GM12874 (cell line): ENCODE measurements at regions not wholly inside any gene's neighbourhood (a gene's known extent, or its start where the extent isn't known, plus 50 kb on each side); places are given as distances from the start of the nearest gene placed in this dataset.

Source experiments
- CTCF ChIP-seq: IDR thresholded peaks from 2 replicates; pipeline ENCODE4 v1.5.1; 2011; ENCODE audit warnings: low read depth, mild to moderate bottlenecking, control low read depth, low read length, moderate library complexity; ENCODE audit not compliant: insufficient read depth

GRCh38 chr11:119496469-119496868, 73.5 kb upstream of the THY1 start:
- no peak for TF ChIP-seq CTCF

- no peak for TF ChIP-seq CTCF
Observed at GRCh38 chr11:119493712-119494111, 70.7 kb upstream of the THY1 start.

GRCh38 chr11:119491753-119492510, 69.0 kb upstream of the THY1 start:
- TF ChIP-seq CTCF, result 0 out of 2 replicates have a peak, but pooled peaks have one; percentile 16

- TF ChIP-seq CTCF, result no peak
Observed at GRCh38 chr11:119490253-119491006, 67.5 kb upstream of the THY1 start.

GRCh38 chr11:119489087-119489486, 66.1 kb upstream of the THY1 start:
- no peak for TF ChIP-seq CTCF

- TF ChIP-seq CTCF, result no peak
Observed at GRCh38 chr11:119488256-119488995, 65.5 kb upstream of the THY1 start.

- TF ChIP-seq CTCF, result no peak
Observed at GRCh38 chr11:119486691-119487259, 63.8 kb upstream of the THY1 start.
